ENCODE measurements at regions not wholly inside any gene's neighbourhood (a gene's known extent, or its start where the extent isn't known, plus 50 kb on each side); places are given as distances from the start of the nearest gene placed in this dataset.
"Not testable (repeated sequence)": the region's sequence is repeated elsewhere in the genome, so short reads cannot be mapped to it uniquely, and the experiment has no call there.

DNA sequence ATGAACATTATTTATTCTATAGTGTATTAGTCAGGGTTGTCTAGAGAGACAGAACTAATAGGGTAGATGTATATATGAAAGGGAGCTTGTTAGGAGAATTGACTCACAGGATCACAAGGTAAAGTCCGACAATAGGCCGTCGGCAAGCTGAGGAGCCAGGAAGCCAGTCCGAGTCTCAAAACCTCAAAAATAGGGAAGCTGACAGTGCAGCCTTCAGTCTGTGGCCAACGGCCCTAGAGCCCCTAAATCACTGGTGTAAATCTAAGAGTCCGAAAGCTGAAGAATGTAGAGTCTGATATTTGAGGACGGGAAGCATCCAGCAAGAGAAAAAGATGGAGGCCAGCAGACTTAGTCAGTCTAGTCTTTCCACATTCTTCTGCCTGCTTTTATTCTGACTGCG is 912.2 kb downstream of the FLRT2 start:
- DNase-seq = no peak

- DNase-seq = no peak
Observed at GRCh38 chr14:86430853-86431252, 900.9 kb downstream of the FLRT2 start.

GRCh38 chr14:86423214-86423613 is 893.3 kb downstream of the FLRT2 start:
- DNase-seq = no peak

- DNase-seq = no peak
Observed at GRCh38 chr14:86420131-86420530, 890.2 kb downstream of the FLRT2 start.

GRCh38 chr14:86414146-86414545 is 884.2 kb downstream of the FLRT2 start:
- no peak for DNase-seq

DNA sequence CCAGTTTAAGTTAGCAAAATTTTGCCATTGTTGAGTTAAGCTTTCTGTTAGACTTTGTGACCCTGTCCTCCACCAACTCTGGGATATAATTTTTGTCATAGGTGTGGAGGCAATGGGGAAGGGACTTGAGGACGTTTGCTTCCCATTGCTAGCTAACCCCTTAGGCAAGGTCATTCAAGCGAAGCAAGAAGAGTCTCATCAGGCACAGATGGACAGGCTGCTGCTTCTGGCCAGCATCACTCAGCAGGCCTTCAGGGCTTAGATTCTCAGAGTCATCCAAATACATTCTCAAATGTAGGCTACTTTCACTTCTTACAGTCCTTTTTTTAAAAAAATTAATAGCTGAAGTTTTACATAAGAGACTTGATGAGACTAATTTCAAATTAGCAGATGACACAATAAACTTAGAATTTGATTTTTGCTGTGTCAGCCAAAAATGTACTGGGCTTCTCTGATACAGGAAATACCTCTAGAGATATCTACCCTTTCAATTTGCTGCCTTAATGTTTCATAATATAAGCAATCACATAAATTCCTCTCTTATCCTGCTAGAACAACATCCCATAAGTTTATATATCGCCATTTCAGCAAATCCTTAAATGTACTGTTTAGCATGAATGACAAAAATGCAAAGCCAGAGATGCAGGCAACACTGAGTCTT is 875.2 kb downstream of the FLRT2 start:
- DNase-seq = no peak

GRCh38 chr14:86404425-86404824 is 874.5 kb downstream of the FLRT2 start:
- no peak for DNase-seq

DNA sequence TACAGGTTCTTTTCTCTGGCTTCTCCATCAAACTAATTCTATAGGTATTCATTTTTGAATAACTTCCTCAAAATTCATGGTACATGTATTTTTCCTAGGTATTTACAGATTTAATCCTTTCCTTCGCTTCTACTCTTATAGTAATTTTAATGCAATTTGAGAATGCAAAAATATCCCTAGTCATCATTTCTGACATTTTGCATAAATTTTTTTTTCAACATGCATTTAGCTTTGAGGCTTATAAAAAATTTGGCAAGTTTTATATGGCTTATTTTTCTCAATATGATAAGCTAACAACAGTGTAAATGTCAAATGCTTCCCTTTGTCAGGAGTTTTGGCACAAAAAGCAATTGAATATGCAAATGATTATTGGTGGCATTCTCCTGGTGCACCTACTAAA is 872.6 kb downstream of the FLRT2 start:
- DNase-seq = no peak

DNA sequence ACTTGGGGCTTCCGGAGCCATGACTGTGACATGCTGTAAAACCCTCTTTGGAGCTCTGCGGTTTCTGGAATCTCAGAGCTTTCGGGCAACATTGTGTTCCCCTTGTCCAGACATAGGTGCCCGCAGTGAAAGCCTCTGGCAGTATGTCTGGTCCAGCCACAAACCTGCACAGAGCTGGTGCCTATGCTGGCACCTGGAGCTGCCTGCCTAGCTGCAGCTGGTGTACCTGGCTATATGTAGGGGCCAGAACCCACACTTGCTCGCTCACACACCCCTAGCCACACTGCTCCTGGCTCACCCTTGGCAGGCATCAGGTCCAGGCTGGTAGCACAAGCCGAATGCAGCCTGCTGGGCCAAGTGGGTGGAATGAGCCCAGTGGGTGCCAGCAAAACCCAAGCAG is 861.1 kb downstream of the FLRT2 start:
- no peak for DNase-seq

DNA sequence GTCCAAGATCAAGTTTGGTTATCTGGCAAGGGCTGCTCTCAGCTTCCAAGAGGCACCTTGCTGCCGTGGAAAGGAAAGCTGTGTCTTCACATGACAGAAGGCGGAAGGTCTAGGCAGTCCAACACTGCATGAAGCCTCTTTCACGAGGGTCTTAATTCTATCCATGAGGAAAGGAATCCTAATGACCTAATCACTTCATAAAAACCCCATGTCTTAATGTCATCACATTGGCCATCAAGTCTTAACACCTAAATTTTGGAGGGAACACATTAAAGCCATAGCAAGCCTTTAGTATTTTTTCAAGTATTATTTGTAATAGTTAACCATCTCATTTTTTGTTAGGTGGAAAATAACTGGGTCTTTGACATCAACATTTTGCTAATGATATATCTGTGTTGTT is 858.3 kb downstream of the FLRT2 start:
- DNase-seq = no peak

DNA sequence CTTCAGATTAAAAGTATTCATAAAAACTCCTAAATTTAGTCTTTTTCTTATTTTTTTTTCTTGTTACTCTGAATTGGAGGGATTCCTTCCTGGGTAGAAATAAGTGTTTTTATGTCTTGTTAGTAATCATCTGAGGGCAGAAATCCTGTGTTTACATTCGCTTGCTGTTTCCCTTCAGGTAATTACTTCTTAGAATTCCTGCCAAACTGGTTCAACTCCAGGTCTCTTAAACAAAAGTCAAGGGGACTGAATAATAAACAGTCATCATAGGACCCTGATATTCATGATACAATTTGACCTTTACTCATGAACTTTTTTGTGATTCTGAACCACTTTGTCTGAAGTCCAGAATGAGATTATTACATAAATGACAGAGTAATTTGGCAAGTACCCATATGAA is 843.9 kb downstream of the FLRT2 start:
- DNase-seq = no peak

- DNase-seq = no peak
Observed at GRCh38 chr14:86372402-86372801, 842.5 kb downstream of the FLRT2 start.

- DNase-seq = no peak
Observed at GRCh38 chr14:86364634-86365033, 834.7 kb downstream of the FLRT2 start.

GRCh38 chr14:86363576-86363975 is 833.6 kb downstream of the FLRT2 start:
- DNase-seq = no peak

DNA sequence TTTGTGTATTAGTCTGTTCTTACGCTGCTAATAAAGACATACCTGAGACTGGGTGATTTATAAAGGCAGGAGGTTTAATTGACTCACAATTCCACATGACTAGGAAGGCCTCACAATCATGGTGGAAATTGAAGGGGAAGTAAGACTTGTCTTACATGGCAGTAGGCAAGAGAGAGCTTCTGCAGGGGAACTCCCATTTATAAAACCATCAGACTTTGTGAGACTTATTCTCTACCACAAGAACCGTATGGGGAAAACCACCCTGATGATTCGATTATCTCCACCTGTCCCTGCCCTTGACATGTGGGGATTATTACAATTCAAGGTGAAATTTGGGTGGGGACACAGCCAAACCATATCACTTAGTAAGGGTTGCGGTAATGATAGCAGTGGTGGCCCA is 833.1 kb downstream of the FLRT2 start:
- no peak for DNase-seq

DNA sequence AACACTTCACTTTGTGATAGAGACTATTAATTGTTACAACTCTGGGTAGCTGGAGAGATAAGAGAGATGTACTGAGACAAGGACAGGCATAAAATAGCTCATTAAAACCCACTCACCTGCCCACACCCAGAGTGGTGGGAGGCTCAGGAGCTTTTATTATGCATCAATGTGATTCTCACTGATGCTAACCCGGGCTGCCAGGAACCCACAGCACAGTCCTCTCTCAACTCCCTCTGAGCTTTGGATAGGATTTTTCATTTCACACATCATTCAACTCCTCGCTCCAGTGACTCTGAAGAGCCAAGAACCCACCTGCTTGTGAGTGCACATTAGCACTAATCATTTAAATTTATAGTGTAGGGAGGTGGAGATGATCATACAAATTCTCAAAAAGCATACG is 827.9 kb downstream of the FLRT2 start:
- no peak for DNase-seq

- no peak for DNase-seq
Observed at GRCh38 chr14:86357119-86357518, 827.2 kb downstream of the FLRT2 start.

- no peak for DNase-seq
Observed at GRCh38 chr14:86346818-86347384, 817.0 kb downstream of the FLRT2 start.

GRCh38 chr14:86334355-86334754 is 804.4 kb downstream of the FLRT2 start:
- DNase-seq = no peak

DNA sequence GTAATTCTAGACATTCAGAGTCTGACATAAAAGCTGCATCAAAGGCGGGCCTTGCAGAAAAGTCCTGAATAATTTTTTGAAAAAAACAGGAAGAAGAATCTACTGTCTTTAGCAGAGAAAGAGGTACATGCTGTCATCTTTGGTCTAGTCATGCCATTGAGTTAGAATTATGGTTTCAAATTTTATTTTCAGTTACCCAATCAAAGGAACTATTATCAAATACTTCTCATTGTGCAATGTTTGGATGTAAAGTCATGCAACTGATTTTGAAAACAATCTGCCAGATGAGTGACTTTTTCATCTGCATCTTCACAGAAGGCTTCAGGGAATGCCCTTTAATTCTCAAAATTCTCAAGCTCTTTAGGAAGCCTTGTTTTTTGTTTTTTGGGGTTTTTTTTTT is 803.5 kb downstream of the FLRT2 start:
- DNase-seq = no peak

- no peak for DNase-seq
Observed at GRCh38 chr14:86331341-86331740, 801.4 kb downstream of the FLRT2 start.

- no peak for DNase-seq
Observed at GRCh38 chr14:86321151-86321550, 791.2 kb downstream of the FLRT2 start.

GRCh38 chr14:86312154-86312665 is 782.3 kb downstream of the FLRT2 start:
- not testable (repeated sequence) for DNase-seq

- no peak for DNase-seq
Observed at GRCh38 chr14:86311151-86311550, 781.2 kb downstream of the FLRT2 start.

GRCh38 chr14:86310611-86311010 is 780.7 kb downstream of the FLRT2 start:
- no peak for DNase-seq

Data from T1000 (cell line).